Astrocyte of the cerebellum (primary cell): ENCODE measurements at regions not wholly inside any gene's neighbourhood (a gene's known extent, or its start where the extent isn't known, plus 50 kb on each side); places are given as distances from the start of the nearest gene placed in this dataset.

Source experiments
- DNase-seq: peaks from one replicate; pipeline ENCODE4 v3.0.0-alpha.2; 2011; ENCODE audit warnings: low read depth
- H3K4me3 ChIP-seq: 2 replicates; pipeline ENCODE4 v1.5.1; 2011; ENCODE audit warnings: mild to moderate bottlenecking, low read depth, low read length, moderate library complexity
- CTCF ChIP-seq: IDR thresholded peaks from 2 replicates; pipeline ENCODE4 v1.5.1; 2012; ENCODE audit warnings: low read length, low read depth, moderate library complexity, mild to moderate bottlenecking; ENCODE audit errors: missing control alignments
- in situ Hi-C: cut with HindIII; loops from 2 replicates; pipeline ENCODE4 v1.10.0; 2017; ENCODE audit warnings: low sequenced_read_pairs

DNA sequence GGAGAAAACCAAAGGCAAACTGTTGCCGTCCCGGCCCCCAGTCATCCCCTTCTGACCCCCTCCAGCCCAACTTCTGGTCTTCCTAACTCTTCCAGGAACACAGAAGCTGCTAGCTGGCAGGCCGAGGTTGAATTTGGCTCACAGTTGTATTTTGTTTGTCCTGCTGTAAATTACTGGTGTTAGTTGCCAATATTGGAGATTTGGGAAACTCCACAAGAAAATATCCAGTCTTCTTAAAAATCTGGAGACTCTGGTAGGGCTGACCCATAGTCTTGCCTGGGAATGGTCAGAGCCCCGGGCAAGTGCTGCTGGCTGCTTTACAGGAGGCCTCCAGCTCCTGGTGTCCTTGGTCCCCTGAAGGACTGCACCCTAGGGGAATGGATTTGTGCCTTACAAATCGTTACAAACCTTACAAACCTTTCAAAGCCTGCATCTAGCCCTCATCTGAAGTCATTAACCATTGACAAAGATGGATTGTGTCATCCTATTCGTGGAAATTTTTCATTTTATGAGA lies 112.0 kb upstream of the MCTP2 start:
- H3K4me3 ChIP-seq, result no peak overlapping the region
- in situ Hi-C loops, result loop anchor here (5.0 kb wide), 1 partner anchor 122 kb away; no protein-coding TSS in a partner anchor
- no peak for TF ChIP-seq CTCF
- DNase-seq, result no peak

DNA sequence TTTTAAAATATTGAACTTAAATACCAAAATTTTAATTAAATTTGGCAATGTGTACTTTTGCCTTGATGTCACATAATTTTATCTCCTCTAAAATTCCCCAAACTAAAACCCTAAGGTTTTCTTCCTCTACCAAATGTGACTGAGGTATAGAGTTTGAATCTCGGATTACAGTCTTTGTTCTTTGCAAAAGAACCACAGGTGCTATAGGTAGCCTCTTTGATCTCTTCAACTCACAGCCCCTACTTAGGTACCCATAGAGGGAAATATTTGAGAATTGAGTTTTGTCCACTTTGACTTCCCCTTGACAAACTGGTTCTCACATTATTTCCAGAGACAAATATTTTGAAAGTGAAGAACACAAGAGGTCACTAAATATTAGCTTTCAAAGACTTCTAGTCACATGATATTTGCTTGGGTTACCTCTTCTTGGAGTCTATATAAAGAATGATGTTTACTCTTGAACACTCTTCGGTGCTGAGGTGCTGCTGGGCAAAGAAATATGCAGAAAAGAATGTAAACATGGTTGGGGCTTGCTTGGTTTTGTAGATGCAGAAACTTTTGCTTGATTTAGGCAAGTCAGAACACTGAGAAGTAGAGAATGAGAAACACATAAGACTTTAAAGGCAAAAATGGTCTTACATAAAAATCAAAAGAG lies 120.8 kb upstream of the MCTP2 start:
- TF ChIP-seq CTCF, result no peak
- DNase-seq, result no peak
- no peak overlapping the region for H3K4me3 ChIP-seq
- in situ Hi-C loops, result no loop called here

DNA sequence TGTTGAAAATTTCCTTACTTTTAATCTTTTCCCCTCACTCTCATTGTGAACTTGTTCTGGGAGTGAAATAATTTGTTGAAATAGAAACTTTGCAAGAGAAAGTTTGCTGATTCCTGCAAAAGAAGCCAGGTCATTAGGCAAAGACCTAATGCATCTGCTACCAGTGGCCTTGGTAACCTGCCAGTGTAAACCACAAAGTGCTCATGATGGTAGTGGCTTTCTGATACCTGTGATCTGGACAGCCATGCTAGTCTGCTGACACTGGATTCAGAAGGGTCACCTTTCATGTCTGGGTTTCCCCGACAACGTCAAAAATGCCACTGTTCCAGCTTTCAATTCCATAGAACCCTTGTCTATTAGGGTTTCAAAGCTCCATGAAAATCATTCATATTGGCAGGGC lies 123.7 kb upstream of the MCTP2 start:
- no peak for TF ChIP-seq CTCF
- no peak overlapping the region for H3K4me3 ChIP-seq
- no peak for DNase-seq
- in situ Hi-C loops, result no loop called here

- no peak overlapping the region for H3K4me3 ChIP-seq
- in situ Hi-C loops, result no loop called here
- TF ChIP-seq CTCF, result no peak
- DNase-seq, result no peak
Measured at GRCh38 chr15:94105760-94106159, 125.6 kb upstream of the MCTP2 start.

- no peak for TF ChIP-seq CTCF
- in situ Hi-C loops, result no loop called here
- no peak overlapping the region for H3K4me3 ChIP-seq
- DNase-seq, result no peak
Measured at GRCh38 chr15:94100863-94101262, 130.5 kb upstream of the MCTP2 start.

DNA sequence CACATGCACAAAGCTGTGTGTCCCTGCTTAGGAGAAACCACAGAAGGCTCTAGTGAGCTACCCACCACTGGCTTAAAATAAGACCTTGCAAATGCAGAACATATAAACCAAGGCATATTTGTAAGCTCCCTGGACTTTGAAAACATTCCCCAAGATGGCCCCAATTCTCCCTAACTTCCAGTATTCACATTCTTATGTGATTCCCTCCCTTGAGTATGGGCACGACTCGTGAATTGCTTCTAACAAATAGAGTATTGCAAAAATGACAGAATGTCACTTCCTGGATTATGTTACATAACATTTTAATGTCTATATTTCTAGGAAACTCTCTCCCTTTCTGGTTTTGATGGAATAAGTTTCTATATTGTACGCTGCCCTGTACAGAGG lies 131.8 kb upstream of the MCTP2 start:
- H3K4me3 ChIP-seq, result no peak overlapping the region
- in situ Hi-C loops, result no loop called here
- DNase-seq, result no peak
- TF ChIP-seq CTCF, result no peak
